Endodermal cell (in vitro differentiated cells): ENCODE measurements at regions not wholly inside any gene's neighbourhood (a gene's known extent, or its start where the extent isn't known, plus 50 kb on each side); places are given as distances from the start of the nearest gene placed in this dataset.

Experiments used
- DNase-seq: peaks from one replicate; pipeline ENCODE4 v3.0.0-alpha.2; 2017
- H3K27ac ChIP-seq: 2 replicates; pipeline ENCODE4 v1.5.1; 2013; ENCODE audit warnings: mild to moderate bottlenecking, low read depth, low read length, moderate library complexity
- H3K27me3 ChIP-seq: 2 replicates; pipeline ENCODE4 v1.6.1; 2013; ENCODE audit warnings: mild to moderate bottlenecking, low read length, moderate library complexity; ENCODE audit not compliant: insufficient read depth, control insufficient read depth, poor library complexity, severe bottlenecking
- H3K36me3 ChIP-seq: 2 replicates; pipeline ENCODE4 v1.7.0; 2013; ENCODE audit warnings: mild to moderate bottlenecking, low read length, moderate library complexity; ENCODE audit not compliant: control insufficient read depth, insufficient read depth
- H3K4me1 ChIP-seq: one replicate; pipeline ENCODE4 v1.7.0; 2013; ENCODE audit warnings: low read length; ENCODE audit not compliant: control insufficient read depth, insufficient read depth
- H3K4me3 ChIP-seq: 2 replicates; pipeline ENCODE4 v1.5.1; 2013; ENCODE audit warnings: mild to moderate bottlenecking, low read length, moderate library complexity
- H3K9ac ChIP-seq: 2 replicates; pipeline ENCODE4 v1.6.1; 2013; ENCODE audit warnings: mild to moderate bottlenecking, low read length, moderate library complexity; ENCODE audit not compliant: poor library complexity, severe bottlenecking; ENCODE audit errors: extremely low read depth
- H3K9me3 ChIP-seq: 2 replicates; pipeline ENCODE4 v1.6.1; 2013; ENCODE audit warnings: mild to moderate bottlenecking, low read length, moderate library complexity; ENCODE audit not compliant: control insufficient read depth
- H3K27ac Mint-ChIP-seq: 2 replicates; pipeline ENCODE4 v1.8.0; 2020; ENCODE audit warnings: mixed read lengths
- H3K27me3 Mint-ChIP-seq: 2 replicates; pipeline ENCODE4 v1.8.0; 2021; ENCODE audit warnings: mild to moderate bottlenecking, mixed read lengths; ENCODE audit not compliant: insufficient read depth
- H3K36me3 Mint-ChIP-seq: 2 replicates; pipeline ENCODE4 v1.8.0; 2020; ENCODE audit warnings: low read depth, mixed read lengths
- H3K4me1 Mint-ChIP-seq: 2 replicates; pipeline ENCODE4 v1.8.0; 2020; ENCODE audit warnings: mixed read lengths
- H3K4me3 Mint-ChIP-seq: 2 replicates; pipeline ENCODE4 v1.8.0; 2020; ENCODE audit warnings: mild to moderate bottlenecking, moderate library complexity, mixed read lengths
- H3K9me3 Mint-ChIP-seq: 2 replicates; pipeline ENCODE4 v1.8.0; 2020; ENCODE audit warnings: mild to moderate bottlenecking, mixed read lengths
- CTCF ChIP-seq: fragments of 200-600 bp; sonication (generic); conservative IDR thresholded peaks from 2 replicates; pipeline ENCODE4 v1.5.0; 2021; ENCODE audit warnings: antibody characterized with exemption, mild to moderate bottlenecking
- WGBS, 2 experiments: methylation state at CpG; one replicate each; pipeline versions ENCODE4 v1.1.5 to v1.1.7; 2013; ENCODE audit warnings: missing lambda C conversion rate in 2 of 2, mixed read lengths in 1 of 2; ENCODE audit not compliant: insufficient coverage in 1 of 2, insufficient read length in 1 of 2; 5-methylcytosine and 5-hydroxymethylcytosine counted together

GRCh38 chr2:240246173-240246820 lies 105.8 kb upstream of the OTOS start:
- DNase-seq: no peak
- H3K27ac Mint-ChIP-seq: no peak overlapping the region

GRCh38 chr2:240247241-240247867 lies 106.9 kb upstream of the OTOS start:
- Histone ChIP-seq H3K27me3 (no peaks in the 10 kb centered on the region), H3K9me3 (no peaks in the 10 kb centered on the region), H3K4me1 (no peaks in the 10 kb centered on the region), H3K9ac (no peak overlapping the region), H3K4me3 (no peak overlapping the region), H3K27ac (no peak overlapping the region), H3K36me3 (no peaks in the 10 kb centered on the region)
- Mint-ChIP-seq H3K27me3 (no peaks in the 10 kb centered on the region), H3K27ac (no peak overlapping the region), H3K4me3 (no peak overlapping the region), H3K9me3 (no peaks in the 10 kb centered on the region), H3K4me1 (no peaks in the 10 kb centered on the region), H3K36me3 (no peaks in the 10 kb centered on the region)
- WGBS, 2 experiments: 95% methylated on average over 6 to 10 of the region's 10 CpGs
- no peak for TF ChIP-seq CTCF
- DNase-seq: no peak

More at GRCh38 chr2:240246173-240246820, 105.8 kb upstream of the OTOS start:
- H3K9me3 Mint-ChIP-seq: no peaks in the 10 kb centered on the region
- Histone ChIP-seq H3K4me1 (no peaks in the 10 kb centered on the region), H3K27ac (no peak overlapping the region), H3K36me3 (no peaks in the 10 kb centered on the region), H3K9ac (no peak overlapping the region), H3K9me3 (no peaks in the 10 kb centered on the region), H3K4me3 (no peak overlapping the region), H3K27me3 (peaks cover 6% of the 10 kb centered on the region)
- H3K4me3 Mint-ChIP-seq: no peak overlapping the region
- no peaks in the 10 kb centered on the region for H3K4me1 Mint-ChIP-seq
- no peak for TF ChIP-seq CTCF
- H3K27me3 Mint-ChIP-seq: peaks cover 2% of the 10 kb centered on the region
- H3K36me3 Mint-ChIP-seq: no peaks in the 10 kb centered on the region
- 94% methylated on average over 14 to 15 of the region's 15 CpGs for WGBS, 2 experiments

- Mint-ChIP-seq H3K36me3 (no peaks in the 10 kb centered on the region), H3K4me3 (no peak overlapping the region), H3K4me1 (no peaks in the 10 kb centered on the region), H3K27ac (no peak overlapping the region), H3K9me3 (no peaks in the 10 kb centered on the region), H3K27me3 (no peaks in the 10 kb centered on the region)
- Histone ChIP-seq H3K4me3 (no peak overlapping the region), H3K4me1 (no peaks in the 10 kb centered on the region), H3K27me3 (no peaks in the 10 kb centered on the region), H3K9ac (no peak overlapping the region), H3K36me3 (no peaks in the 10 kb centered on the region), H3K27ac (peak overlapping the region; percentile 47), H3K9me3 (no peaks in the 10 kb centered on the region)
- no peak for TF ChIP-seq CTCF
- 82 to 85% methylated on average over 10 to 17 of the region's 17 CpGs for WGBS, 2 experiments
- peak; percentile 26 for DNase-seq
These were observed 107.6 kb upstream of the OTOS start for GRCh38 chr2:240247868-240248720.
